ENCODE measurements at regions not wholly inside any gene's neighbourhood (a gene's known extent, or its start where the extent isn't known, plus 50 kb on each side); places are given as distances from the start of the nearest gene placed in this dataset.

DNA sequence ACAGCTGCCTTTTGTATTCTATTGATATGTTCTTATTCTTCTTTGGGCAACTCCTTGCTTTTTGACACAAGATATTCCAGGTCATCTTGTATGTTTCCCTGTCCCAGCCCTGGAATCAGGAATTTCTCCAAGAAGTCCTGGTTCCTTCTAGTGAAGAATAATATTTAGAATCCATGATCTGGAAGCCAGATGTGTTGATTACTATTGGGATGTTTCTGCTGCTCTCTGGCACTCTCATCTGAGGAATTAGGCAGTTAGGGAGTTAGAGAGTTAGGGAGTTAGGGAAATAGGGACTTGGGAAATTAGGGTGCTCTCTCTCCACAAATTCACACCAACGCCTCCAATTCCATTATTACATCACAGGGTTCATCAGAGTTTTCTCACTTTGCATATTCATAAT is 191.2 kb downstream of the ZNF330 start:
- H3K4me1 ChIP-seq (ENCODE audit: control insufficient read depth, extremely low read depth, insufficient read depth, low read length): no peaks in the 10 kb centered on the region
- ChIA-PET POLR2A (no interaction called here), CTCF (no interaction called here)
- intact Hi-C loops (cut with micrococcal nuclease): no loop called here
- no peaks in the 10 kb centered on the region for H4K20me1 ChIP-seq (replicated peaks; ENCODE audit: control insufficient read depth, extremely low read depth, insufficient read depth, low read length)
- H3K9me3 ChIP-seq (replicated peaks; ENCODE audit: control insufficient read depth, insufficient read depth, low read length): no peaks in the 10 kb centered on the region
- dilution Hi-C loops (cut with MboI; ENCODE audit: extremely low pct_ligation_motif_present, low sequenced_read_pairs): no loop called here
- H3K9me1 ChIP-seq (replicated peaks; ENCODE audit: control insufficient read depth, extremely low read depth, insufficient read depth, low read length): no peaks in the 10 kb centered on the region
- no TSS peak for BruUV-seq (replicated peaks)
- H3K27me3 ChIP-seq (ENCODE audit: control insufficient read depth in 2 of 2, insufficient read depth in 2 of 2, low read length in 2 of 2): no peaks in the 10 kb centered on the region
- DNase-seq (ENCODE audit: low read depth, low spot score): no peak
- no peak overlapping the region for H3K27ac ChIP-seq (ENCODE audit: insufficient read depth, low read depth, low read length)
- no peak overlapping the region for H3K4me2 ChIP-seq (ENCODE audit: insufficient read depth, low read length)
- H3K79me2 ChIP-seq (ENCODE audit: control insufficient read depth, insufficient read depth, low read length): no peaks in the 10 kb centered on the region
- TF ChIP-seq MYC (IDR thresholded peaks at IDR 0.05; ENCODE audit: low read depth, low read length): no peak
- no peak for TF ChIP-seq POLR2A (IDR thresholded peaks at IDR 0.05; ENCODE audit: low read depth, low read length)
- TF ChIP-seq, protein P1, sequence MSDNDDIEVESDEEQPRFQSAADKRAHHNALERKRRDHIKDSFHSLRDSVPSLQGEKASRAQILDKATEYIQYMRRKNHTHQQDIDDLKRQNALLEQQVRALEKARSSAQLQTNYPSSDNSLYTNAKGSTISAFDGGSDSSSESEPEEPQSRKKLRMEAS (IDR thresholded peaks at IDR 0.05; ENCODE audit: insufficient read depth, insufficient read length): no peak
- no peak for TF ChIP-seq GATA2 (IDR thresholded peaks at IDR 0.05; ENCODE audit: insufficient read depth, insufficient read length, low read depth, low read length)
- no peak for TF ChIP-seq CTCF (IDR thresholded peaks at IDR 0.05; ENCODE audit: extremely low read depth in 1 of 2, insufficient read depth in 1 of 2, low read depth in 1 of 2, low read length in 2 of 2)
- TF ChIP-seq JUN (IDR thresholded peaks at IDR 0.05; ENCODE audit: borderline replicate concordance, insufficient read depth, insufficient read length, low read depth): no peak
- no peak for TF ChIP-seq POLR2AphosphoS5 (IDR thresholded peaks at IDR 0.05; ENCODE audit: insufficient read depth, low read depth, low read length)
- TF ChIP-seq FOS (IDR thresholded peaks at IDR 0.05; ENCODE audit: borderline replicate concordance, insufficient read depth, low read length): no peak
- H3K4me3 ChIP-seq (replicated peaks in 1 of 3; ENCODE audit: insufficient read depth in 1 of 3, low read depth in 1 of 3, low read length in 3 of 3): no peak overlapping the region
- H3K9ac ChIP-seq (replicated peaks; ENCODE audit: extremely low read depth, insufficient read depth, low read length): no peak overlapping the region
- no peak overlapping the region for H2AFZ ChIP-seq (ENCODE audit: low read depth, low read length)
- FAIRE-seq: no peak
- no peaks in the 10 kb centered on the region for H3K36me3 ChIP-seq (ENCODE audit: control insufficient read depth in 2 of 2, extremely low read depth in 1 of 2, insufficient read depth in 2 of 2, low read length in 2 of 2)
